ENCODE measurements at regions not wholly inside any gene's neighbourhood (a gene's known extent, or its start where the extent isn't known, plus 50 kb on each side); places are given as distances from the start of the nearest gene placed in this dataset.

DNA sequence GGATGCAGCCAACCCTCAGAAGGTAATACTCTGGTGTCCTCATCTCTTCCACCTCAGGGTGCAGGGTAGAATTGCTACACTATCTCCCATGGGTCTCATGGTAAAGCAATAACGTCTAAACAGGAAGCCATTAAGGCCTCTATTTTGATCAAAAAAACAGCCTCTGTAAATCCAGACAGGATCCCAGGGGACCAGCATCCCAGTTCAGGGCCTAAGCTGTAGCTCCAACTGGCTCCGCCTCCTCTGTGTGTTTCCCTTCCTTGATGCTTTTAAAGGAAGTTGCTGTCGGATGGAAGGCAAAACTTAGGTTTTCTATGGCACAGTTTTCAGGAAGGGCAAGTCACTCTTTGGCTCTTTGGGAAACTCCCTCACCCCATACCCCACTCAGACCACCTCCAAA lies 222.0 kb downstream of the MAFB start:
- H3K4me3 ChIP-seq (ENCODE audit: low read length), result no peak overlapping the region
- no peak for DNase-seq (ENCODE audit: low read depth)
- TF ChIP-seq, protein P1, sequence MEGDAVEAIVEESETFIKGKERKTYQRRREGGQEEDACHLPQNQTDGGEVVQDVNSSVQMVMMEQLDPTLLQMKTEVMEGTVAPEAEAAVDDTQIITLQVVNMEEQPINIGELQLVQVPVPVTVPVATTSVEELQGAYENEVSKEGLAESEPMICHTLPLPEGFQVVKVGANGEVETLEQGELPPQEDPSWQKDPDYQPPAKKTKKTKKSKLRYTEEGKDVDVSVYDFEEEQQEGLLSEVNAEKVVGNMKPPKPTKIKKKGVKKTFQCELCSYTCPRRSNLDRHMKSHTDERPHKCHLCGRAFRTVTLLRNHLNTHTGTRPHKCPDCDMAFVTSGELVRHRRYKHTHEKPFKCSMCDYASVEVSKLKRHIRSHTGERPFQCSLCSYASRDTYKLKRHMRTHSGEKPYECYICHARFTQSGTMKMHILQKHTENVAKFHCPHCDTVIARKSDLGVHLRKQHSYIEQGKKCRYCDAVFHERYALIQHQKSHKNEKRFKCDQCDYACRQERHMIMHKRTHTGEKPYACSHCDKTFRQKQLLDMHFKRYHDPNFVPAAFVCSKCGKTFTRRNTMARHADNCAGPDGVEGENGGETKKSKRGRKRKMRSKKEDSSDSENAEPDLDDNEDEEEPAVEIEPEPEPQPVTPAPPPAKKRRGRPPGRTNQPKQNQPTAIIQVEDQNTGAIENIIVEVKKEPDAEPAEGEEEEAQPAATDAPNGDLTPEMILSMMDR (IDR thresholded peaks at IDR 0.05; ENCODE audit: insufficient read depth, low read depth, low read length, missing control alignments), result no peak

- DNase-seq (ENCODE audit: low read depth), result no peak
- TF ChIP-seq, protein P1 (IDR thresholded peaks at IDR 0.05; ENCODE audit: insufficient read depth, low read depth, low read length, missing control alignments), result no peak
- no peak overlapping the region for H3K4me3 ChIP-seq (ENCODE audit: low read length)
Observed at GRCh38 chr20:40464731-40465208, 224.3 kb downstream of the MAFB start.

GRCh38 chr20:40463171-40463570 lies 225.9 kb downstream of the MAFB start:
- no peak for DNase-seq (ENCODE audit: low read depth)
- H3K4me3 ChIP-seq (ENCODE audit: low read length), result no peak overlapping the region
- TF ChIP-seq, protein P1 (IDR thresholded peaks at IDR 0.05; ENCODE audit: insufficient read depth, low read depth, low read length, missing control alignments), result no peak

DNA sequence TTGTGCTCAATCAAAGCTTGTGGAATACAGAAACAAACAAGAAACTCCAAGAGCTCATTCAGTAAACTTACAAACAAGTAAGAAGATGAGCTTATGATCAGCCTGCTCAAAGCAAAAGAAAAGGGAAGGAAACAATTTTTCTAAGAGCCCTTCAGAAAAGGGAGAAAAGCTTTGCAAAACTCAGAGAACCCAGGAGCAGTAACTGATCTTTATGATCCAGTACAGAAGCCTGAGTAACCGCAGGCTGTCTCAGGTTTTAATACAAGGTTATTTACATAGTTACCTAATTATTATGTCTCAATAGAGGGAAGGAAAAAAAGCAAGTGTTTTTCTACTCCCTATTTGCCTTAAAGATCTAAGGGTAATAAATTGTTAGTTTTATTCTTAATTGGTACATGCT lies 226.5 kb downstream of the MAFB start:
- TF ChIP-seq, protein P1 (IDR thresholded peaks at IDR 0.05; ENCODE audit: insufficient read depth, low read depth, low read length, missing control alignments), result no peak
- H3K4me3 ChIP-seq (ENCODE audit: low read length), result no peak overlapping the region
- DNase-seq (ENCODE audit: low read depth), result peak; percentile 49

GRCh38 chr20:40459299-40459698 lies 229.7 kb downstream of the MAFB start:
- TF ChIP-seq, protein P1 (IDR thresholded peaks at IDR 0.05; ENCODE audit: insufficient read depth, low read depth, low read length, missing control alignments), result no peak
- DNase-seq (ENCODE audit: low read depth), result no peak

GRCh38 chr20:40457404-40457803 lies 231.6 kb downstream of the MAFB start:
- TF ChIP-seq, protein P1 (IDR thresholded peaks at IDR 0.05; ENCODE audit: insufficient read depth, low read depth, low read length, missing control alignments), result no peak
- DNase-seq (ENCODE audit: low read depth), result no peak
- H3K4me3 ChIP-seq (ENCODE audit: low read length), result no peak overlapping the region

More at GRCh38 chr20:40459299-40459698, 229.7 kb downstream of the MAFB start:
- H3K4me3 ChIP-seq (ENCODE audit: low read length), result no peak overlapping the region

DNA sequence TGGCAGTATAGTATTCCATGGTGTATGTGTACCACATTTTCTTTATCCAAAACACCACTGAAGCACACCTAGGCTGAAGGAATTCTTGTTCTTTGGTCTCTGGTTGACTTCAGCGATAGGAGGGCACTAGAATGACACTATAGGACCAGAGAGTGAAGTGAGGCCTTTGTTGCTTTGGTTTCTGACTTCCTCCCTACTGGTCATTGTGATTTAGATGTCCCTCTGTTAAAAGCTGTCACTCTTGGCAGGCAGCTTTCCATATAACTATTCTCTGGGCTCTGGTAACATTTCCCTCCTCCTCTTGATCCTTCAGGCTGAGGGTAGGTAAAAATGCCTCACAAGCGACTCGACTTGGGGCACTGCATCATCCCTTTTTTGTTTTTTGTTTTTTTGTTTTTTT lies 236.3 kb downstream of the MAFB start:
- TF ChIP-seq, protein P1 (IDR thresholded peaks at IDR 0.05; ENCODE audit: insufficient read depth, low read depth, low read length, missing control alignments), result no peak
- H3K4me3 ChIP-seq (ENCODE audit: low read length), result no peak overlapping the region
- DNase-seq (ENCODE audit: low read depth), result no peak

Data from epithelial cell of esophagus (primary cell).